Thoracic aorta (tissue), 2 donors: ENCODE measurements at regions not wholly inside any gene's neighbourhood (a gene's known extent, or its start where the extent isn't known, plus 50 kb on each side); places are given as distances from the start of the nearest gene placed in this dataset.
A peak's percentile ranks its signal among the peaks of the same experiment; 100 is the strongest.

Source experiments
- ATAC-seq: fragments of 150-250 bp; one replicate; pipeline ENCODE4 v1.8.0; 2017; ENCODE audit warnings: low read depth; ENCODE audit not compliant: insufficient number of reproducible peaks, low FRiP score
- DNase-seq: peaks from one replicate; pipeline ENCODE4 v3.0.0-alpha.2; 2020; ENCODE audit warnings: low spot score
- H3K27ac ChIP-seq, 2 donors: fragments of 200-600 bp; sonication (generic); 1 replicate in 1 of 2; 2 replicates in 1 of 2; pipeline ENCODE4 v1.5.1; 2016; ENCODE audit warnings: mild to moderate bottlenecking in 2 of 2, moderate library complexity in 2 of 2
- H3K27me3 ChIP-seq: fragments of 200-600 bp; sonication (generic); replicated peaks from 2 replicates; pipeline ENCODE4 v1.6.0; 2016; ENCODE audit warnings: mild to moderate bottlenecking; ENCODE audit not compliant: insufficient read depth
- H3K36me3 ChIP-seq: fragments of 200-600 bp; sonication (generic); one replicate; pipeline ENCODE4 v1.5.1; 2016
- H3K4me1 ChIP-seq, 2 donors: fragments of 200-600 bp; sonication (generic); 1 replicate in 1 of 2; 2 replicates in 1 of 2; pipeline versions ENCODE4 v1.5.1 to v1.6.0; 2016; ENCODE audit warnings: low read depth in 2 of 2, mild to moderate bottlenecking in 1 of 2; ENCODE audit not compliant: control insufficient read depth in 1 of 2
- H3K4me3 ChIP-seq: fragments of 200-600 bp; sonication (generic); 2 replicates; pipeline ENCODE4 v1.5.1; 2016; ENCODE audit warnings: mild to moderate bottlenecking
- H3K9me3 ChIP-seq: fragments of 200-600 bp; sonication (generic); 2 replicates; pipeline ENCODE4 v1.5.1; 2016
- TF ChIP-seq, protein P1 (sequence below): fragments of 200-600 bp; sonication (generic); IDR thresholded peaks from one replicate; pipeline ENCODE4 v1.5.1; 2019; ENCODE audit warnings: antibody characterized with exemption

DNA sequence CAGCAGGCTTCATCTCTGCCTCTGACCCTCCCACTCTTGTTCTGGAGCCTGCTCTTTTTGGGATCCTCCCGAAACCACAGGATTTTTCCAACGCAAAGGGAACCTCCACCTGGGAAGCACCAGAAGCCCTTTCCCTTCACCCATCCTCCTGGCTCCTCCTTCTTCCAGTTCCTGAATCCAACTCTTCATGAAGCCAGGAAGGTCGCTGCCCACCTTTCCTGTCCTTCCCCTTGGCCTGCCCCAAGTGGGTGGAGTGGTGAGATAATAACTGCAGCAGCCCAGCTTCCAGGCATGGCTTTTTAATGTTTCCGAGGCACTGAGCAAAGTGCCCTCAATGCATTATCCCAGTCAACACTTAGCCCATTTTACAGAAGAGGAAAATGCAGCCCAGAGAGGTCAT lies 70.8 kb upstream of the EEPD1 start:
- H3K4me1 ChIP-seq, result no peaks in the 10 kb centered on the region
- DNase-seq (no peak), ATAC-seq (no peak)
- no peak overlapping the region for H3K4me3 ChIP-seq
- H3K27ac ChIP-seq, result no peak overlapping the region
- H3K27me3 ChIP-seq, result no peaks in the 10 kb centered on the region
- no peaks in the 10 kb centered on the region for H3K9me3 ChIP-seq
- TF ChIP-seq, protein P1, sequence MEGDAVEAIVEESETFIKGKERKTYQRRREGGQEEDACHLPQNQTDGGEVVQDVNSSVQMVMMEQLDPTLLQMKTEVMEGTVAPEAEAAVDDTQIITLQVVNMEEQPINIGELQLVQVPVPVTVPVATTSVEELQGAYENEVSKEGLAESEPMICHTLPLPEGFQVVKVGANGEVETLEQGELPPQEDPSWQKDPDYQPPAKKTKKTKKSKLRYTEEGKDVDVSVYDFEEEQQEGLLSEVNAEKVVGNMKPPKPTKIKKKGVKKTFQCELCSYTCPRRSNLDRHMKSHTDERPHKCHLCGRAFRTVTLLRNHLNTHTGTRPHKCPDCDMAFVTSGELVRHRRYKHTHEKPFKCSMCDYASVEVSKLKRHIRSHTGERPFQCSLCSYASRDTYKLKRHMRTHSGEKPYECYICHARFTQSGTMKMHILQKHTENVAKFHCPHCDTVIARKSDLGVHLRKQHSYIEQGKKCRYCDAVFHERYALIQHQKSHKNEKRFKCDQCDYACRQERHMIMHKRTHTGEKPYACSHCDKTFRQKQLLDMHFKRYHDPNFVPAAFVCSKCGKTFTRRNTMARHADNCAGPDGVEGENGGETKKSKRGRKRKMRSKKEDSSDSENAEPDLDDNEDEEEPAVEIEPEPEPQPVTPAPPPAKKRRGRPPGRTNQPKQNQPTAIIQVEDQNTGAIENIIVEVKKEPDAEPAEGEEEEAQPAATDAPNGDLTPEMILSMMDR, result no peak
- no peaks in the 10 kb centered on the region for H3K36me3 ChIP-seq

DNA sequence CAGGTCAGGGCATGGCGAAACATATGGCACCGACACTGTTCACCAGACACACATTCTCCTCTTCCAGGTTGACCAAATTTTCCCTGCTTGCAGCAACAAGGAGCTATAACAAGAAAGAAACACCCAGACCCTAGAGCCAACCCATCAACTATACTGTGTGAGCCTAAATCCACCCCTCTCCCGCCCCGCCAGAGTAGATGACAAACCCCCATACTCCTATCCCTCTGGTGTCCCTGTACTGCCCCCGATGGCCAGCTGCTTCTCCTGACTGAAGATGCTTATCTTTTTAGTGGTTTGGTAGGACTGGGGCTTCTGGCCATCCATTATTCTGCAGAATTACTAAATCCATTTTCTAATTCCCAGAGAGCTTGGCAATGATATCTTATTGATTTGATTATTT lies 70.1 kb upstream of the EEPD1 start:
- Histone ChIP-seq H3K9me3 (no peaks in the 10 kb centered on the region), H3K4me3 (no peak overlapping the region), H3K27ac (no peak overlapping the region), H3K36me3 (no peaks in the 10 kb centered on the region), H3K4me1 (no peaks in the 10 kb centered on the region), H3K27me3 (no peaks in the 10 kb centered on the region)
- ATAC-seq (no peak), DNase-seq (no peak)
- TF ChIP-seq, protein P1, result no peak

DNA sequence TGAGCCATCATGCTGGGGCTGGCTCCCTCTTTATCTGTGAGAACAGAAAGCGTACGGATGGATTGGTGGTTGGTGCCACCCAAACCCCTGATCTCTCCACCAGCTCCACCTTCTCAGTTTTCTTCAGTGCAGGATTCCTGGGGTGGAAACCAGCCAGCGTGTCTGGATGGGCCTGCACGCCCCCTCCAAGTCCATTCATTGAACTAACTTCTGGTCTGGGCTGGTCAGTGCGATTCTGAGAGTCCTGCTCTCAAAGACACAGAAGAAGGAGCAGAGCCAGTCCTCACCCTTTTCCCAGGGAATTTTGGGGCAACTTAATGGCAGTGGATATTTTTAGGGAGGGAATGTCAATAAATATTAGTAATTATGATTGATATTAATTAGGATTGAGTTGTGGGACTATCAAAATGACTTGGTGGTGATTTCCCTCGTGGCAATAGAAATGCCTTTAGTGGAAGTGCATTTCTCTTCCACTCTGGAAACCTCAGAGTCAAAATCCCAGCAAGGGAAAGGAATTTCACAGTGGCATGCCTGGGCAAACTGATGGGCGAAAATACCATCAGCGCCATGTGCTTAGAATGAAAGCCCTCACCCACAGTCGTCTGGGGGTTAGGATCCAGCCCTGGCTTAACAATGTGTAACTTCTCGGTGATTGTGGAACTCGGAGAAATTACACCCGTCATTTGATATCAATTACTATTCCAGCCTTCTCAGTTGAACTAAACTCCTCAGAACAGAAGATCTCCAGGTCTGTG lies 69.3 kb upstream of the EEPD1 start:
- TF ChIP-seq, protein P1, result no peak
- ATAC-seq, result no peak
- Histone ChIP-seq H3K36me3 (no peaks in the 10 kb centered on the region), H3K9me3 (no peaks in the 10 kb centered on the region), H3K4me1 (no peaks in the 10 kb centered on the region), H3K27me3 (no peaks in the 10 kb centered on the region), H3K27ac (no peak overlapping the region), H3K4me3 (no peak overlapping the region)
- no peak for DNase-seq

DNA sequence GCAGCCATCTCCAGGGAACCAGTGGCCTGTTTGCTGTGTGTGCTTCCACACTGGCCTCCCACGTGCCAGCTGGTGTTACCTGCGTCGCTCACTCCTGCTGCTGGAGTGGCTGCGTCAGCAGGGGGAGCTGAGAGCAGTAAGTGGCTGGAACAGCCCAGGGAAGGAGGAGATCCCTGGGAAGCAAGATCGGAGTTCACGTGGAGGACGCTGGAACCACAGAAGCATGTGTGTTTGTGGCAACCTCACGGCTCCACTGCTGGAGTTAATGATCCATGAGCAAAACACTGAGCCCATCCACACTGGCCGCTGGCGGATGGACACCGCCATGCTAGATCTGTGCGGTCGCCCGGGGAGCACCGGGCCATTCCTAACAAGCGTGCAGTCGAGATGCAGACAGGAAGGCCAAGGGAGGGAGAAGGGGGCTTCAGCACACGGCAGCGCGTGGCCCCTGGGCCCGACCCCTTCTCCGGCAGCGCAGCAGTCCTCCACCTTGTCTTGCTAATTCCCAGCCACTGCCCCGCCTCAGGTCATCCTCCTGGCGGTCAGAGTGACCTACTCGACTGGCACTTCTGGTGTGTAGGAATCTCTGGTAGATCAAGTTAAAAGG lies 68.5 kb upstream of the EEPD1 start:
- H3K36me3 ChIP-seq, result no peaks in the 10 kb centered on the region
- no peak overlapping the region for H3K4me3 ChIP-seq
- ATAC-seq, result no peak
- no peak for DNase-seq
- H3K4me1 ChIP-seq, result no peaks in the 10 kb centered on the region
- H3K27me3 ChIP-seq, result no peaks in the 10 kb centered on the region
- TF ChIP-seq, protein P1, result peak; percentile 19
- H3K9me3 ChIP-seq, result no peaks in the 10 kb centered on the region
- H3K27ac ChIP-seq, result no peak overlapping the region

DNA sequence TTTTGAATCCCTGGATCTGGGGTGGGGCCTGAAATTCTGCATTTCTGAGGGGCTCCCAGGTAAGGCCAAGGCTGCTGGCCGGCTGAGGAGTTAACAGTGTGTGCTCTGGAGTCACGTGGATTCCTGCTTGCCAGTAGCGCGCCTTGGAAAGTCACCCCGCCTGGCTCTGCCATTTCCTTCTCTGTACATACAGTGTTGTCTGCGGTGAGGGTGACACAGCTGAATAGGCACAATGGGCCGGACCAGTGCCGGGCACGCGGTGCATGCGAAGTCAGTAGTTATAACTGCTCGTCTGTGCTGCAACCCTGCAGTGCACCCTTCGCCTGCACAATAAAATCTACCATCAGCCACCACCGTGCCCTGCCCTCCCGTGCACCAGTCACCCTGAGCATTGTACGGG lies 68.0 kb upstream of the EEPD1 start:
- no peak overlapping the region for H3K4me3 ChIP-seq
- DNase-seq, result no peak
- H3K27me3 ChIP-seq, result no peaks in the 10 kb centered on the region
- TF ChIP-seq, protein P1, result no peak
- H3K9me3 ChIP-seq, result no peaks in the 10 kb centered on the region
- no peaks in the 10 kb centered on the region for H3K36me3 ChIP-seq
- H3K4me1 ChIP-seq, result no peaks in the 10 kb centered on the region
- ATAC-seq, result no peak
- H3K27ac ChIP-seq, result no peak overlapping the region
